DOHH2 (cell line): ENCODE measurements at regions not wholly inside any gene's neighbourhood (a gene's known extent, or its start where the extent isn't known, plus 50 kb on each side); places are given as distances from the start of the nearest gene placed in this dataset.
"Not testable (repeated sequence)": the region's sequence is repeated elsewhere in the genome, so short reads cannot be mapped to it uniquely, and the experiment has no call there.

ENCODE experiments used
- CTCF ChIP-seq: fragments of 200-600 bp; sonication (generic); IDR thresholded peaks from one replicate; pipeline ENCODE4 v1.5.1; 2014; ENCODE audit warnings: antibody characterized with exemption, mild to moderate bottlenecking, low read depth, low read length; ENCODE audit not compliant: poor library complexity, severe bottlenecking
- EZH2phosphoT487 ChIP-seq: fragments of 200-600 bp; sonication (generic); IDR thresholded peaks from 2 replicates; pipeline ENCODE4 v1.6.1; 2017; ENCODE audit warnings: borderline replicate concordance, mild to moderate bottlenecking, antibody characterized with exemption, low read length, moderate library complexity, mixed read lengths

GRCh38 chr2:91476936-91477246 is 2785.4 kb downstream of the RPIA start:
- TF ChIP-seq CTCF, EZH2phosphoT487: not testable (repeated sequence)
